Endothelial cell of umbilical vein (primary cell): ENCODE measurements at regions not wholly inside any gene's neighbourhood (a gene's known extent, or its start where the extent isn't known, plus 50 kb on each side); places are given as distances from the start of the nearest gene placed in this dataset.

Experiments used
- BruUV-seq: library from RNA; stranded (reverse); fragments of 400-500 nt; replicated peaks from 2 replicates; lab custom pipeline; 2021; lab: Mats Ljungman, UMichigan
- CTCF ChIA-PET: fragments of 300-600, 350-600 bp; sonication (Branson Sonifier 250); formaldehyde crosslinking; loops from one replicate; lab custom pipeline; 2021; ENCODE audit warnings: antibody characterized with exemption, inconsistent platforms; lab: Charles Lee
- POLR2A ChIA-PET: fragments of 300-600, 350-600 bp; sonication (Branson Sonifier 250); formaldehyde crosslinking; loops from one replicate; lab custom pipeline; 2021; ENCODE audit warnings: antibody characterized with exemption, inconsistent platforms; lab: Charles Lee
- DNase-seq: peaks from one replicate; pipeline ENCODE4 v3.0.0-alpha.2; 2011; ENCODE audit warnings: low read depth, low spot score
- FAIRE-seq: peaks from 2 replicates; lab custom pipeline; 2011; peaks lifted over from hg19 to GRCh38; lab: Jason Lieb, UNC
- H2AFZ ChIP-seq: 2 replicates; pipeline ENCODE4 v1.6.0; 2012; ENCODE audit warnings: low read depth, low read length, control low read depth, inconsistent platforms
- H3K27ac ChIP-seq: 2 replicates; pipeline ENCODE4 v1.5.1; 2011; ENCODE audit warnings: low read depth, mild to moderate bottlenecking, control low read depth, low read length, moderate library complexity; ENCODE audit not compliant: insufficient read depth
- H3K27me3 ChIP-seq, 2 experiments: 2 replicates each; pipeline versions ENCODE4 v1.6.0 to v1.6.1; 2011; ENCODE audit warnings: low read length in 2 of 2, mixed read lengths in 1 of 2; ENCODE audit not compliant: control insufficient read depth in 2 of 2, insufficient read depth in 2 of 2
- H3K36me3 ChIP-seq, 2 experiments: 2 replicates in 1 of 2; 3 replicates in 1 of 2; pipeline ENCODE4 v1.5.1; 2011; ENCODE audit warnings: low read length in 2 of 2, mild to moderate bottlenecking in 1 of 2, moderate library complexity in 1 of 2; ENCODE audit not compliant: control insufficient read depth in 2 of 2, insufficient read depth in 2 of 2; ENCODE audit errors: extremely low read depth in 1 of 2
- H3K4me1 ChIP-seq: 3 replicates; pipeline ENCODE4 v1.5.1; 2011; ENCODE audit warnings: mild to moderate bottlenecking, low read length; ENCODE audit not compliant: control insufficient read depth, insufficient read depth; ENCODE audit errors: extremely low read depth
- H3K4me2 ChIP-seq: 2 replicates; pipeline ENCODE4 v1.6.1; 2011; ENCODE audit warnings: low read length, control low read depth, mixed read lengths; ENCODE audit not compliant: insufficient read depth
- H3K4me3 ChIP-seq, 3 experiments: fragments of 200-600 bp in 1 of 3; sonication (generic), shearing (Covaris generic) in 1 of 3; replicated peaks in 1 of 3; 2 replicates each; pipeline ENCODE4 v1.5.1; 2011 to 2016; ENCODE audit warnings: control low read depth in 3 of 3, low read length in 3 of 3, mild to moderate bottlenecking in 2 of 3, inconsistent platforms in 1 of 3, low read depth in 1 of 3, moderate library complexity in 1 of 3; ENCODE audit not compliant: insufficient read depth in 1 of 3
- H3K79me2 ChIP-seq: 2 replicates; pipeline ENCODE4 v1.6.0; 2012; ENCODE audit warnings: low read length, inconsistent platforms; ENCODE audit not compliant: control insufficient read depth, insufficient read depth
- H3K9ac ChIP-seq: replicated peaks from 2 replicates; pipeline ENCODE3; 2011; ENCODE audit warnings: low read length, control low read depth; ENCODE audit not compliant: insufficient read depth; ENCODE audit errors: extremely low read depth
- H3K9me1 ChIP-seq: replicated peaks from 3 replicates; pipeline ENCODE4 v1.6.0; 2011; ENCODE audit warnings: mild to moderate bottlenecking, low read length; ENCODE audit not compliant: control insufficient read depth, insufficient read depth; ENCODE audit errors: extremely low read depth
- H3K9me3 ChIP-seq: replicated peaks from 2 replicates; pipeline ENCODE4 v1.5.1; 2012; ENCODE audit warnings: low read length, inconsistent platforms; ENCODE audit not compliant: control insufficient read depth, insufficient read depth
- H4K20me1 ChIP-seq: replicated peaks from 2 replicates; pipeline ENCODE3; 2011; ENCODE audit warnings: mild to moderate bottlenecking, low read length; ENCODE audit not compliant: control insufficient read depth, insufficient read depth; ENCODE audit errors: extremely low read depth
- CTCF ChIP-seq, 2 donors: IDR thresholded peaks; 1 replicate in 1 of 2; 2 replicates in 1 of 2; pipeline ENCODE4 v1.5.1; 2011; ENCODE audit warnings: low read length in 2 of 2, mild to moderate bottlenecking in 2 of 2, moderate library complexity in 2 of 2, control low read depth in 1 of 2, inconsistent platforms in 1 of 2, low read depth in 1 of 2; ENCODE audit not compliant: insufficient read depth in 1 of 2; ENCODE audit errors: extremely low read depth in 1 of 2
- EZH2 ChIP-seq: IDR thresholded peaks from 2 replicates; pipeline ENCODE4 v1.6.1; 2012; ENCODE audit warnings: borderline replicate concordance, low read depth, mild to moderate bottlenecking, moderate library complexity, low read length, inconsistent platforms; ENCODE audit not compliant: severe bottlenecking
- FOS ChIP-seq: IDR thresholded peaks from 2 replicates; pipeline ENCODE4 v1.6.1; 2011; ENCODE audit warnings: mild to moderate bottlenecking, low read length, moderate library complexity, borderline replicate concordance; ENCODE audit not compliant: insufficient read depth
- GATA2 ChIP-seq: IDR thresholded peaks from 2 replicates; pipeline ENCODE4 v1.7.0; 2011; ENCODE audit warnings: low read depth, mild to moderate bottlenecking, moderate library complexity, mixed read lengths, low read length; ENCODE audit not compliant: insufficient read length, insufficient read depth
- JUN ChIP-seq: IDR thresholded peaks from 2 replicates; pipeline ENCODE4 v1.6.1; 2011; ENCODE audit warnings: borderline replicate concordance, low read depth; ENCODE audit not compliant: insufficient read length, insufficient read depth
- MAX ChIP-seq: IDR thresholded peaks from 2 replicates; pipeline ENCODE4 v1.6.1; 2011; ENCODE audit not compliant: insufficient read depth, insufficient read length
- MYC ChIP-seq: IDR thresholded peaks from one replicate; pipeline ENCODE4 v1.6.1; 2011; ENCODE audit warnings: mild to moderate bottlenecking, low read depth, low read length
- POLR2A ChIP-seq: IDR thresholded peaks from 2 replicates; pipeline ENCODE4 v1.6.1; 2012; ENCODE audit warnings: low read depth, mild to moderate bottlenecking, control low read depth, low read length
- POLR2AphosphoS5 ChIP-seq: IDR thresholded peaks from 2 replicates; pipeline ENCODE4 v1.6.1; 2012; ENCODE audit warnings: low read depth, mild to moderate bottlenecking, control low read depth, low read length, moderate library complexity; ENCODE audit not compliant: insufficient read depth
- dilution Hi-C: fragments of 300-500 bp; cut with MboI; formaldehyde crosslinking; loops from one replicate; pipeline ENCODE4 v1.15.0; 2019; ENCODE audit warnings: low sequenced_read_pairs; ENCODE audit not compliant: extremely low pct_ligation_motif_present
- intact Hi-C: fragments of 100-400 bp; cut with micrococcal nuclease; formaldehyde crosslinking; loops from one replicate; pipeline ENCODE4 v1.10.0; 2022

GRCh38 chr15:95922431-95922830 is 408.1 kb upstream of the NR2F2 start:
- no TSS peak for BruUV-seq
- Histone ChIP-seq H3K4me1 (no peaks in the 10 kb centered on the region), H3K27ac (no peak overlapping the region), H4K20me1 (no peaks in the 10 kb centered on the region), H2AFZ (no peak overlapping the region), H3K36me3 (no peaks in the 10 kb centered on the region), H3K4me2 (no peak overlapping the region), H3K4me3 (no peak overlapping the region), H3K9me3 (no peaks in the 10 kb centered on the region), H3K79me2 (no peaks in the 10 kb centered on the region), H3K9me1 (no peaks in the 10 kb centered on the region), H3K27me3 (no peaks in the 10 kb centered on the region), H3K9ac (no peak overlapping the region)
- DNase-seq, result no peak
- no peak for FAIRE-seq
- intact Hi-C loops (no loop called here), dilution Hi-C loops (no loop called here)
- CTCF ChIA-PET, result no interaction called here
- POLR2A ChIA-PET, result no interaction called here
- no peak for TF ChIP-seq MYC
- TF ChIP-seq POLR2AphosphoS5, result no peak
- no peak for TF ChIP-seq MAX
- no peak for TF ChIP-seq POLR2A
- no peak for TF ChIP-seq CTCF (IDR thresholded peaks at IDR 0.05; ENCODE audit: extremely low read depth in 1 of 2, insufficient read depth in 1 of 2, low read depth in 1 of 2, low read length in 2 of 2)
- no peak for TF ChIP-seq JUN
- no peak for TF ChIP-seq FOS
- TF ChIP-seq EZH2, result no peak
- TF ChIP-seq GATA2, result no peak
